Neural progenitor cell (in vitro differentiated cells): ENCODE measurements at regions not wholly inside any gene's neighbourhood (a gene's known extent, or its start where the extent isn't known, plus 50 kb on each side); places are given as distances from the start of the nearest gene placed in this dataset.
"Not testable (repeated sequence)": the region's sequence is repeated elsewhere in the genome, so short reads cannot be mapped to it uniquely, and the experiment has no call there.

ENCODE experiments used
- EZH2 ChIP-seq: fragments of 200-600 bp; sonication (generic); IDR thresholded peaks from 2 replicates; pipeline ENCODE4 v1.6.1; 2017; ENCODE audit warnings: antibody characterized with exemption, mild to moderate bottlenecking, moderate library complexity
- TF ChIP-seq, protein P1 (sequence below): fragments of 200-600 bp; sonication (generic); IDR thresholded peaks from 2 replicates; pipeline ENCODE4 v1.5.1; 2017; ENCODE audit warnings: antibody characterized with exemption, mild to moderate bottlenecking

DNA sequence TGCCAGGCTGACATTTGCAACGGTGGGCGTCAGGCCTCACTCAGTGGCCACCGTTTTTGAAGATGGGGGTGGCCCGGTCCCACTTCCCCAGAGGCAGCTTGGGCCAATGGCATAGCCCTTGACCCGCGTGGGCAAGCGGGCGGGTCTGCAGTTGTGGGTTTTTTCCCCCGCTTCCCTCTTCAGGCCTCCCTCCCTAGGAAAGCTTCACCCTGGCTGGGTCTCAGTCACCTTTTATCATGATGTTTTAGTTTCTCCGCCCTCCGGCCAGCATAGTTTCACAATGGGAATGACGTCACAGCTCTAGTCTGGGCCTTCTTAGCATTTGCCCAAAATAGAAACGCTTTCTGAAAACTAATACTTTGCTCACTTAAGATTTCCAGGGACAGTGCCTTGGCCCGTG, 3909.3 kb upstream of the OR11H1 start:
- TF ChIP-seq, protein P1, sequence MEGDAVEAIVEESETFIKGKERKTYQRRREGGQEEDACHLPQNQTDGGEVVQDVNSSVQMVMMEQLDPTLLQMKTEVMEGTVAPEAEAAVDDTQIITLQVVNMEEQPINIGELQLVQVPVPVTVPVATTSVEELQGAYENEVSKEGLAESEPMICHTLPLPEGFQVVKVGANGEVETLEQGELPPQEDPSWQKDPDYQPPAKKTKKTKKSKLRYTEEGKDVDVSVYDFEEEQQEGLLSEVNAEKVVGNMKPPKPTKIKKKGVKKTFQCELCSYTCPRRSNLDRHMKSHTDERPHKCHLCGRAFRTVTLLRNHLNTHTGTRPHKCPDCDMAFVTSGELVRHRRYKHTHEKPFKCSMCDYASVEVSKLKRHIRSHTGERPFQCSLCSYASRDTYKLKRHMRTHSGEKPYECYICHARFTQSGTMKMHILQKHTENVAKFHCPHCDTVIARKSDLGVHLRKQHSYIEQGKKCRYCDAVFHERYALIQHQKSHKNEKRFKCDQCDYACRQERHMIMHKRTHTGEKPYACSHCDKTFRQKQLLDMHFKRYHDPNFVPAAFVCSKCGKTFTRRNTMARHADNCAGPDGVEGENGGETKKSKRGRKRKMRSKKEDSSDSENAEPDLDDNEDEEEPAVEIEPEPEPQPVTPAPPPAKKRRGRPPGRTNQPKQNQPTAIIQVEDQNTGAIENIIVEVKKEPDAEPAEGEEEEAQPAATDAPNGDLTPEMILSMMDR: not testable (repeated sequence)
- TF ChIP-seq EZH2: not testable (repeated sequence)
